AG09309 (cell line): ENCODE measurements at regions not wholly inside any gene's neighbourhood (a gene's known extent, or its start where the extent isn't known, plus 50 kb on each side); places are given as distances from the start of the nearest gene placed in this dataset.

ENCODE experiments used
- DNase-seq: peaks from one replicate; pipeline ENCODE4 v3.0.0-alpha.2; 2010; ENCODE audit warnings: low read depth
- H3K4me3 ChIP-seq: 2 replicates; pipeline ENCODE4 v1.5.1; 2011; ENCODE audit warnings: mild to moderate bottlenecking, low read depth, low read length, moderate library complexity; ENCODE audit not compliant: control insufficient read depth
- CTCF ChIP-seq: IDR thresholded peaks from 2 replicates; pipeline ENCODE4 v1.5.1; 2011; ENCODE audit warnings: mild to moderate bottlenecking, low read depth, low read length, inconsistent platforms; ENCODE audit not compliant: insufficient read depth, control insufficient read depth; ENCODE audit errors: missing control alignments

GRCh38 chr1:108063703-108064102 is 98.7 kb upstream of the VAV3 start:
- no peak for TF ChIP-seq CTCF
- DNase-seq, result no peak
- H3K4me3 ChIP-seq, result no peak overlapping the region

- no peak for TF ChIP-seq CTCF
- DNase-seq, result no peak
- H3K4me3 ChIP-seq, result no peak overlapping the region
Measured at GRCh38 chr1:108059945-108060344, 95.0 kb upstream of the VAV3 start.

- TF ChIP-seq CTCF, result no peak
- no peak for DNase-seq
- no peak overlapping the region for H3K4me3 ChIP-seq
Measured at GRCh38 chr1:108057541-108057940, 92.6 kb upstream of the VAV3 start.

- no peak for TF ChIP-seq CTCF
- DNase-seq, result no peak
Measured at GRCh38 chr1:108056436-108056990, 91.5 kb upstream of the VAV3 start.

DNA sequence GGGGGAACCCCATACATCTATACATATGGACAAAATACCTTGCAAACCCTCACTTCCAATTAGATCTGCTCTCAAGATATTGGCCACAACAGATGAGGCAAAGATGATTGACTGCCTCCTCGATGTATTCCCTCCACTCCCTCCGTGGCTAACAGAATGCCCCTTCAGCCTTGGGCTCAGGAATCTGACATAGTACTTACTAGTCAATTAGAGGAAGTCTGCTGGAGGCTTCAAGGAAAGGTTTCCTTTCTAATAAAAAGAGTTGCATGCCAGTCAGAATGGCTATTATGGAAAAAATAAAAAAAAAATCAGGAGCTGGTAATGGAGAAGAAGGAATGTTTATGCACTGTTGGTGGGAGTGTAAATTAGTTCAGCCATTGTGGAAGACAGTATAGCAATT is 90.4 kb upstream of the VAV3 start:
- no peak for DNase-seq
- no peak for TF ChIP-seq CTCF

More at GRCh38 chr1:108056436-108056990, 91.5 kb upstream of the VAV3 start:
- H3K4me3 ChIP-seq, result no peak overlapping the region

DNA sequence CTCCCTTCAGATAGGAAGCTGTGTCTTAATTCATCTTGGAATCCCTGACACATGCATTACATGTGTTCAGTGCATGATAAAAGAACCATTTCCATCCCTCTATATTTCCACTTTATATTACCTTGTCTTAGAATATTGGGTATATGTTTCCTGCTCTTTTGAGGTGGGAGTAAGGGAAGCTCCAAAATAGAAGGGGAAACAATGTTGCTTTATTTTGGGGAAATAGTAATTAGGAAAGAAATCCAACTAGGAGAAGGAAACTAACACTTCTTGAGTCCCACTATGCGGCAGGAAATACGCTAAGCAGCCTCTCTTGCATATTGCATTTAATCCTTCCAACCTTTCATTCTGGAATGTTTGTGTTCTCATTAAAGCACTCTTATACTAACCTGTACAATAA is 89.4 kb upstream of the VAV3 start:
- no peak for TF ChIP-seq CTCF
- DNase-seq, result no peak

More for the DNA sequence above, 90.4 kb upstream of the VAV3 start:
- H3K4me3 ChIP-seq, result no peak overlapping the region

More for the DNA sequence above, 89.4 kb upstream of the VAV3 start:
- H3K4me3 ChIP-seq, result no peak overlapping the region
